H1 (cell line): ENCODE measurements at regions not wholly inside any gene's neighbourhood (a gene's known extent, or its start where the extent isn't known, plus 50 kb on each side); places are given as distances from the start of the nearest gene placed in this dataset.

Experiments
- CTCF ChIA-PET: fragments of 300-600 bp; sonication (Branson Sonifier 250); formaldehyde crosslinking; loops from one replicate; lab custom pipeline; 2021; ENCODE audit not compliant: partially characterized antibody; lab: Charles Lee
- POLR2A ChIA-PET: fragments of 300-600 bp; sonication (Branson Sonifier 250); formaldehyde crosslinking; loops from one replicate; lab custom pipeline; 2021; ENCODE audit warnings: inconsistent platforms; ENCODE audit not compliant: partially characterized antibody; lab: Charles Lee
- DNase-seq, 2 experiments: peaks; one replicate each; pipeline versions ENCODE4 v3.0.0 to v3.0.0-alpha.2; 2010 to 2022; ENCODE audit warnings: low spot score in 2 of 2, low read depth in 1 of 2, mixed read lengths in 1 of 2
- FAIRE-seq: peaks from 2 replicates; lab custom pipeline; 2011; peaks lifted over from hg19 to GRCh38; lab: Jason Lieb, UNC
- H2AFZ ChIP-seq: 2 replicates; pipeline ENCODE4 v1.8.1; 2012; ENCODE audit warnings: low read length, inconsistent platforms
- H2AK5ac ChIP-seq: 2 replicates; pipeline ENCODE4 v1.6.1; 2013; ENCODE audit warnings: low read depth, low read length
- H2BK120ac ChIP-seq: replicated peaks from 2 replicates; pipeline ENCODE3; 2013; ENCODE audit warnings: low read depth, low read length, inconsistent platforms
- H2BK12ac ChIP-seq: 2 replicates; pipeline ENCODE4 v1.6.1; 2013; ENCODE audit warnings: low read depth, low read length
- H2BK15ac ChIP-seq: 2 replicates; pipeline ENCODE4 v1.6.1; 2013; ENCODE audit warnings: low read length
- H2BK20ac ChIP-seq: 2 replicates; pipeline ENCODE4 v1.6.1; 2013; ENCODE audit warnings: low read length
- H2BK5ac ChIP-seq: 2 replicates; pipeline ENCODE4 v1.6.1; 2013; ENCODE audit warnings: low read depth, low read length
- H3K14ac ChIP-seq: 2 replicates; pipeline ENCODE4 v1.6.1; 2013; ENCODE audit warnings: inconsistent platforms; ENCODE audit not compliant: insufficient read length
- H3K18ac ChIP-seq: 2 replicates; pipeline ENCODE4 v1.6.1; 2013; ENCODE audit warnings: low read length; ENCODE audit errors: extremely low read depth
- H3K23ac ChIP-seq: 2 replicates; pipeline ENCODE4 v1.6.1; 2013; ENCODE audit warnings: inconsistent platforms; ENCODE audit not compliant: insufficient read length
- H3K23me2 ChIP-seq: 2 replicates; pipeline ENCODE4 v1.6.1; 2013; ENCODE audit warnings: low read depth, low read length
- H3K27ac ChIP-seq: 2 replicates; pipeline ENCODE4 v1.6.1; 2011; ENCODE audit warnings: low read depth, low read length, inconsistent platforms
- H3K27me3 ChIP-seq, 4 experiments: replicated peaks in 1 of 4; 1 replicate in 1 of 4; 2 replicates in 3 of 4; pipeline versions ENCODE4 v1.6.1 to v1.8.1; 2011 to 2013; ENCODE audit warnings: low read length in 3 of 4, mild to moderate bottlenecking in 3 of 4, inconsistent platforms in 2 of 4, mixed read lengths in 2 of 4, moderate library complexity in 1 of 4; ENCODE audit not compliant: control insufficient read depth in 3 of 4, insufficient read depth in 3 of 4; ENCODE audit errors: extremely low read depth in 1 of 4
- H3K36me3 ChIP-seq, 4 experiments: 2 replicates each; pipeline versions ENCODE4 v1.6.1 to v1.8.1; 2011 to 2013; ENCODE audit warnings: mild to moderate bottlenecking in 4 of 4, low read length in 3 of 4, moderate library complexity in 2 of 4, control low read depth in 1 of 4, inconsistent platforms in 1 of 4; ENCODE audit not compliant: insufficient read depth in 4 of 4, control insufficient read depth in 2 of 4
- H3K4ac ChIP-seq: replicated peaks from 2 replicates; pipeline ENCODE3; 2013; ENCODE audit warnings: low read length, low read depth, mixed read lengths, inconsistent platforms; ENCODE audit not compliant: insufficient read length
- H3K4me1 ChIP-seq, 4 experiments: replicated peaks in 1 of 4; 1 replicate in 1 of 4; 2 replicates in 3 of 4; pipeline versions ENCODE4 v1.6.1 to v1.8.1; 2011 to 2013; ENCODE audit warnings: low read length in 3 of 4, inconsistent platforms in 2 of 4, mixed read lengths in 1 of 4; ENCODE audit not compliant: insufficient read depth in 4 of 4, control insufficient read depth in 3 of 4
- H3K4me2 ChIP-seq, 2 experiments: 2 replicates each; pipeline versions ENCODE4 v1.6.1 to v1.8.1; 2011 to 2013; ENCODE audit warnings: low read depth in 2 of 2, low read length in 2 of 2, control low read depth in 1 of 2, inconsistent platforms in 1 of 2, mild to moderate bottlenecking in 1 of 2; ENCODE audit not compliant: insufficient read depth in 1 of 2
- H3K4me3 ChIP-seq, 4 experiments: fragments of 200-600, 300-600 bp in 1 of 4; sonication (generic), shearing (Covaris generic), sonication (Bioruptor Twin) in 1 of 4; 2 replicates each; pipeline versions ENCODE4 v1.5.1 to v1.8.1; 2011 to 2016; ENCODE audit warnings: low read length in 4 of 4, low read depth in 3 of 4, control low read depth in 2 of 4, inconsistent platforms in 2 of 4, mild to moderate bottlenecking in 2 of 4, mixed read lengths in 1 of 4, moderate library complexity in 1 of 4; ENCODE audit not compliant: insufficient read depth in 2 of 4; ENCODE audit errors: extremely low read depth in 1 of 4
- H3K56ac ChIP-seq: replicated peaks from 2 replicates; pipeline ENCODE3; 2013; ENCODE audit warnings: low read depth, mild to moderate bottlenecking, mixed read lengths, low read length, inconsistent platforms; ENCODE audit not compliant: insufficient read length
- H3K79me1 ChIP-seq: 2 replicates; pipeline ENCODE4 v1.6.1; 2013; ENCODE audit warnings: low read depth, low read length, control low read depth
- H3K79me2 ChIP-seq, 2 experiments: 2 replicates each; pipeline versions ENCODE4 v1.6.1 to v1.8.1; 2012 to 2013; ENCODE audit warnings: low read length in 2 of 2, mild to moderate bottlenecking in 2 of 2, inconsistent platforms in 1 of 2; ENCODE audit not compliant: insufficient read depth in 2 of 2, control insufficient read depth in 1 of 2
- H3K9ac ChIP-seq, 4 experiments: replicated peaks in 1 of 4; 1 replicate in 1 of 4; 2 replicates in 3 of 4; pipeline versions ENCODE4 v1.6.1 to v1.8.1; 2011 to 2013; ENCODE audit warnings: low read depth in 3 of 4, low read length in 3 of 4, control low read depth in 2 of 4, mild to moderate bottlenecking in 2 of 4, moderate library complexity in 2 of 4, inconsistent platforms in 1 of 4; ENCODE audit errors: extremely low read depth in 1 of 4
- H3K9me3 ChIP-seq, 2 experiments: 2 replicates each; pipeline versions ENCODE4 v1.6.1 to v1.8.1; 2012 to 2013; ENCODE audit warnings: mild to moderate bottlenecking in 2 of 2, moderate library complexity in 2 of 2, control low read depth in 1 of 2, inconsistent platforms in 1 of 2, low read depth in 1 of 2, low read length in 1 of 2, mixed read lengths in 1 of 2; ENCODE audit not compliant: insufficient read depth in 2 of 2
- H4K20me1 ChIP-seq, 2 experiments: replicated peaks in 1 of 2; 2 replicates each; pipeline versions ENCODE3 to v1.8.1; 2011 to 2013; ENCODE audit warnings: inconsistent platforms in 2 of 2, low read length in 2 of 2, mild to moderate bottlenecking in 1 of 2; ENCODE audit not compliant: insufficient read depth in 2 of 2, control insufficient read depth in 1 of 2
- H4K5ac ChIP-seq: 2 replicates; pipeline ENCODE4 v1.6.1; 2013; ENCODE audit warnings: low read length, low read depth, mixed read lengths, inconsistent platforms; ENCODE audit not compliant: insufficient read length
- H4K8ac ChIP-seq: 2 replicates; pipeline ENCODE4 v1.8.0; 2013; ENCODE audit warnings: mild to moderate bottlenecking, moderate library complexity, low read length, inconsistent platforms; ENCODE audit not compliant: insufficient read depth; ENCODE audit errors: extremely low read depth
- H4K91ac ChIP-seq: replicated peaks from 2 replicates; pipeline ENCODE3; 2013; ENCODE audit warnings: low read length, mixed read lengths, inconsistent platforms; ENCODE audit not compliant: insufficient read length
- BCL11A ChIP-seq, 2 experiments: IDR thresholded peaks; one replicate each; pipeline ENCODE4 v1.6.1; 2011; ENCODE audit warnings: low read depth in 2 of 2, low read length in 2 of 2, mild to moderate bottlenecking in 2 of 2
- KDM5A ChIP-seq: fragments of 200-600 bp; IDR thresholded peaks from 2 replicates; pipeline ENCODE4 v1.7.1; 2012; ENCODE audit warnings: mild to moderate bottlenecking, low read length, inconsistent platforms, mixed read lengths
- POLR2A ChIP-seq, 2 experiments: IDR thresholded peaks; 1 replicate in 1 of 2; 2 replicates in 1 of 2; pipeline ENCODE4 v1.6.1; 2011; ENCODE audit warnings: low read depth in 2 of 2, low read length in 2 of 2, mild to moderate bottlenecking in 2 of 2; ENCODE audit errors: control extremely low read depth in 1 of 2
- WGBS, 2 experiments: shearing (Covaris generic) in 1 of 2; methylation state at CpG; one replicate each; pipeline versions ENCODE4 v1.1.6 to v1.1.7; 2013 to 2015; ENCODE audit warnings: low lambda C conversion rate in 2 of 2, mixed read lengths in 2 of 2, inconsistent platforms in 1 of 2, low coverage in 1 of 2, missing lambda C conversion rate in 1 of 2; ENCODE audit not compliant: insufficient replicate concordance in 2 of 2, insufficient coverage in 1 of 2, insufficient read length in 1 of 2; ENCODE audit errors: extremely low coverage in 1 of 2, missing lambda C conversion rate in 1 of 2; 5-methylcytosine and 5-hydroxymethylcytosine counted together

GRCh38 chr11:15660496-15660895, 545.8 kb downstream of the INSC start:
- Histone ChIP-seq H3K14ac (no peak overlapping the region), H3K4me1 (peaks cover 0 to 7% (median 4%) of the 10 kb centered on the region in 4 experiments; a peak in 4 of 7 replicates), H3K23ac (no peak overlapping the region), H3K18ac (no peak overlapping the region), H3K56ac (no peak overlapping the region), H2BK15ac (no peak overlapping the region), H3K4me3 (no peak overlapping the region), H2AFZ (no peak overlapping the region), H4K8ac (no peak overlapping the region), H3K23me2 (no peaks in the 10 kb centered on the region), H3K4me2 (no peak overlapping the region), H3K79me2 (no peaks in the 10 kb centered on the region), H3K27me3 (no peaks in the 10 kb centered on the region), H3K9me3 (no peaks in the 10 kb centered on the region), H3K27ac (no peak overlapping the region), H3K79me1 (no peaks in the 10 kb centered on the region), H2AK5ac (no peak overlapping the region), H3K9ac (no peak overlapping the region), H2BK20ac (no peak overlapping the region), H2BK120ac (no peak overlapping the region), H4K20me1 (no peaks in the 10 kb centered on the region), H4K91ac (no peak overlapping the region), H3K36me3 (no peaks in the 10 kb centered on the region), H2BK12ac (no peak overlapping the region), H4K5ac (no peak overlapping the region), H3K4ac (no peak overlapping the region), H2BK5ac (no peak overlapping the region)
- WGBS, 2 experiments, result 98% methylated on average over 3 of the region's 3 CpGs; no CpG with 5 or more reads in 1 of the 2 experiments
- no peak for FAIRE-seq
- TF ChIP-seq POLR2A (IDR thresholded peaks at IDR 0.05; ENCODE audit: control extremely low read depth in 1 of 2, low read depth in 2 of 2, low read length in 2 of 2) (no peak), BCL11A (IDR thresholded peaks at IDR 0.05; ENCODE audit: low read depth in 2 of 2, low read length in 2 of 2) (no peak), KDM5A (no peak)
- ChIA-PET CTCF (interaction anchor here (0.5 kb wide), 1 partner anchor 28 kb away, joined by 3 read pairs; no protein-coding TSS in a partner anchor), POLR2A (no interaction called here)
- no peak for DNase-seq
